Hematopoietic multipotent progenitor cell treated with erythropoietin and hydrocortisone succinate and interleukin-3 and kit ligand, for 8 days (in vitro differentiated cells): ENCODE measurements at regions not wholly inside any gene's neighbourhood (a gene's known extent, or its start where the extent isn't known, plus 50 kb on each side); places are given as distances from the start of the nearest gene placed in this dataset.
"Not testable (repeated sequence)": the region's sequence is repeated elsewhere in the genome, so short reads cannot be mapped to it uniquely, and the experiment has no call there.

Experiments
- DNase-seq: peaks from one replicate; pipeline ENCODE4 v3.0.0-alpha.2; 2015

GRCh38 chr7:153392726-153393125 is 633.2 kb downstream of the ACTR3B start:
- no peak for DNase-seq

- DNase-seq = no peak
Measured at GRCh38 chr7:153393666-153394065, 634.1 kb downstream of the ACTR3B start.

- no peak for DNase-seq
Measured at GRCh38 chr7:153396475-153396874, 636.9 kb downstream of the ACTR3B start.

- DNase-seq = no peak
Measured at GRCh38 chr7:153397459-153397858, 637.9 kb downstream of the ACTR3B start.

- no peak for DNase-seq
Measured at GRCh38 chr7:153397906-153398305, 638.4 kb downstream of the ACTR3B start.

GRCh38 chr7:153398370-153398769 is 638.8 kb downstream of the ACTR3B start:
- no peak for DNase-seq

GRCh38 chr7:153398789-153399553 is 639.4 kb downstream of the ACTR3B start:
- no peak for DNase-seq

GRCh38 chr7:153399554-153399940 is 640.0 kb downstream of the ACTR3B start:
- no peak for DNase-seq

- DNase-seq = no peak
Measured at GRCh38 chr7:153400735-153401593, 641.4 kb downstream of the ACTR3B start.

GRCh38 chr7:153401795-153402720 is 642.5 kb downstream of the ACTR3B start:
- no peak for DNase-seq

- DNase-seq = no peak
Measured at GRCh38 chr7:153402721-153403541, 643.4 kb downstream of the ACTR3B start.

- no peak for DNase-seq
Measured at GRCh38 chr7:153404124-153404523, 644.6 kb downstream of the ACTR3B start.

- no peak for DNase-seq
Measured at GRCh38 chr7:153404781-153405279, 645.3 kb downstream of the ACTR3B start.

GRCh38 chr7:153405704-153406485 is 646.3 kb upstream of the DPP6 start:
- no peak for DNase-seq

- DNase-seq = no peak
Measured at GRCh38 chr7:153406486-153406872, 645.7 kb upstream of the DPP6 start.

- DNase-seq = no peak
Measured at GRCh38 chr7:153407291-153408046, 644.7 kb upstream of the DPP6 start.

GRCh38 chr7:153408360-153409335 is 643.5 kb upstream of the DPP6 start:
- no peak for DNase-seq

- DNase-seq = not testable (repeated sequence)
Measured at GRCh38 chr7:153409567-153410342, 642.4 kb upstream of the DPP6 start.
